Large intestine (tissue), 3 donors: ENCODE measurements at regions not wholly inside any gene's neighbourhood (a gene's known extent, or its start where the extent isn't known, plus 50 kb on each side); places are given as distances from the start of the nearest gene placed in this dataset.

Experiments used
- DNase-seq, 2 donors: peaks; one replicate each; pipeline versions ENCODE4 v3.0.0 to v3.0.0-alpha.2; 2013
- H3K27ac ChIP-seq: one replicate; pipeline ENCODE4 v1.5.1; 2013; ENCODE audit warnings: low read length
- H3K27me3 ChIP-seq: 2 replicates; pipeline ENCODE4 v1.6.1; 2013; ENCODE audit warnings: low read length; ENCODE audit not compliant: control insufficient read depth, insufficient read depth
- H3K36me3 ChIP-seq: 2 replicates; pipeline ENCODE4 v1.6.1; 2013; ENCODE audit warnings: low read length; ENCODE audit not compliant: control insufficient read depth, insufficient read depth
- H3K4me1 ChIP-seq: one replicate; pipeline ENCODE4 v1.6.1; 2013; ENCODE audit warnings: low read length; ENCODE audit not compliant: control insufficient read depth, insufficient read depth
- H3K4me3 ChIP-seq: one replicate; pipeline ENCODE4 v1.5.1; 2013; ENCODE audit warnings: low read length
- H3K9me3 ChIP-seq: one replicate; pipeline ENCODE4 v1.6.1; 2013; ENCODE audit warnings: mild to moderate bottlenecking, low read depth, low read length, moderate library complexity; ENCODE audit not compliant: control insufficient read depth
- WGBS: methylation state at CpG from one replicate; pipeline ENCODE4 v1.1.5; 2013; ENCODE audit warnings: low lambda C conversion rate; ENCODE audit not compliant: insufficient coverage; 5-methylcytosine and 5-hydroxymethylcytosine counted together

DNA sequence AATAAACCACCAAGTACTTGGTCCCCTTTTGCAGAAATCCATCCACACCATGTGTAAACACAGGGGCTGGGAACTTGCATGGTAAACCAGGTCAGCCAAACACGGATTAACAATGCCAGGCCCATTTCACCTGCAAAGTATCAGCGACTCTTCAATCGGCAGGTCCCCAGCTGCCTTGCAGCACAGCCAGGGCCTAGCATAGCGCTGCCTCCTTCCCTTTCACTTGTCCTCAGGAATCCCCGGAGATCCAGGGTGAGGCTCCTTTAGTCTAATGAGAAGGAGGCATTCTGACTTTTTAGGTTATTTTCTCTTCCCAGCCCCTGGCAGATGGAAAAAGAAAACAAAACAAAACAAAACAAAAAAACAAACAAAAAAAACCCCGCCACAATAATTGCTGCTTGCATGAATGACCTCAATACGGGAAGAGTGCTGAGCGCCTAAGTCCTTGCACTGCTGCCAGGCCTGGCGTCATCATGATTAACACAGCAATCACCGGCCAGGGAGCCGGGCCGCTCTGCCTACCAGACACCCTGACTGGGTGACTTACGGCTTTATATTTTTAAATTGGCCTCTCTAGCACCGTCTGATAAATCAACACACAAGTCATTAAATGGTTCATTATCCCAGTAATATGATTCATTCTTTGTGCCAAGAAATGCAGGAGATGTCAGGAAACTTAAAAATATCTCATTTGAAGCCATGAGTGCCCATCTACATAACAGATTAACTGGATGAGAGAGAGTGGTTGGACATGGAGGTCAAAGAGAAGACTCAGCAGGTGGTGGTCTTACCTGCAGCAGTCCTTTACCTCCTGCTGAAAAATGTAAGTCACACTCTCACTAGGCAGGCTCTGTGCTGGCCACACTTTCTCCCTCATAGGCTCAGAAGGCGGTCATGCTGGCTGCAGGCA is 692.7 kb downstream of the UQCRFS1 start:
- Histone ChIP-seq H3K4me1 (no peaks in the 10 kb centered on the region), H3K9me3 (no peaks in the 10 kb centered on the region), H3K4me3 (no peak overlapping the region), H3K27me3 (no peaks in the 10 kb centered on the region), H3K36me3 (no peaks in the 10 kb centered on the region), H3K27ac (no peak overlapping the region)
- no peak for DNase-seq
- no CpG with 5 or more reads among the region's 15 CpGs for WGBS

DNA sequence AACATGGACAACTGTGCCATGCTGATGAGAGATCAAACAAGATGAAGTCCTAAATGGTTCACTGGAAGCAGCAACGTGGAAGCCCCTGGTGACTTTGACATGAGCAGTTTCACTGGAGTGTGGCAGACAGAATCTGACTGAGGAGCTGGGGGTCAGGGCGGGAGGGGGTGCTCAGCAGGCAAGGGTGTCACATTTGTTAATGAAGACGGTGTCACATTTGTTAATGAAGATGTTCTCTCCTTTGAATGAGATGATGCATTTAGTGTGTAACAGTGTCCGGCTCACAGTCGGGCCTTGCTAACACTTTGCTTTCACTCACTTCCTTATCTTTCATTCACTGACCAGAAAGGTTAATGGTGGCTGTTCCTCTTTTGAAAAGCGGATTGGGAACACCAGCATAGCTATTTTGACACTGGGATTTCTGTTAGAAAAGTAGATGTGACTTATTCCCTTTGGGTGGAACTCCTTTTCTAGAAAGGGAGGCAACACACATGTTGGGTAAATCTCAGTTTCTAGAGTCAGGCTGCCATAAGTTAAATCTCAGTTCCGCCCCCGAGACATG is 693.7 kb downstream of the UQCRFS1 start:
- H3K27ac ChIP-seq: no peak overlapping the region
- H3K36me3 ChIP-seq: no peaks in the 10 kb centered on the region
- H3K9me3 ChIP-seq: no peaks in the 10 kb centered on the region
- H3K27me3 ChIP-seq: no peaks in the 10 kb centered on the region
- no CpG with 5 or more reads among the region's 8 CpGs for WGBS
- no peak overlapping the region for H3K4me3 ChIP-seq
- no peaks in the 10 kb centered on the region for H3K4me1 ChIP-seq
- DNase-seq: no peak

DNA sequence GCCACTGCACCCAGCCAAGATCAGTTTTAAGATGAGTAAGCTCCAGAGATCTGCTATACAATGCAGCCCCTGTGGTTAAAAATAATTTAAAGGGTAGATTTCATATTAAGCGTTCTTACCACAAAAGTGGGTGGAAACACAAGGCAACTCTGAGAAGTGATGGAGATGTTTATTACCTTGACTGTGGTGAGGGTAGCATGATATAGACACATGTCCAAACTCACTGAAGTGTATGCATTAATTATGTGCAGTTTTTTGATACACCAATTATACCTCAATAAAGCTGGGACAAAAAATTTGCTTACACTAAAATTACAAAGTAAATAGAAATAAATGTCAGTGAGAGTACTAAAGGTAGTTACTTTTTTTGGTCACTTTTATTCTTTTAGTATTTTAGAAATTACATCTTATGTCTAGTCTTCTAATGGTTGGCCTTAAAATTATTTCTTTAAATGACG is 696.5 kb downstream of the UQCRFS1 start:
- Histone ChIP-seq H3K27me3 (no peaks in the 10 kb centered on the region), H3K36me3 (no peaks in the 10 kb centered on the region), H3K4me3 (no peak overlapping the region), H3K9me3 (no peaks in the 10 kb centered on the region), H3K27ac (no peak overlapping the region), H3K4me1 (no peaks in the 10 kb centered on the region)
- WGBS: 100% methylated on average over 1 of the region's 2 CpGs
- DNase-seq: no peak

DNA sequence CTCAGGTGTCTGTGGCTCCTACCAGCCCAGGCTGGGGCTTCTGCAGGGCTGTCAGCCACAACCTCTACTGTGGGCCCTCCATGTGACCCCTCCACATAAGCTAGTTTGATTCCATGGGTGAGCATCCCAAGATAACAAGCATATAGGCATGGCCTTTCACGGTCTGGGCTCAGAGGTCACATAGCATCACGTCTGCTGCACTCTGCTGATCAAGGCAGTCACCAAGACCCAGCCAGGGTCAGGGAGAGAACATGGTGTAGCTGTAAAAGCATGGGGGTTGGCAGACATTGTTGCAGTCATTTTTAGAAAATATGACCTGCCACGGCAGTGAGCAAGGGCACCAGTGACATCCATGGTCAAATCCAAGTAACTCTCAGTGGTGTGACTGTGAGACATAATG is 698.8 kb downstream of the UQCRFS1 start:
- no peak overlapping the region for H3K27ac ChIP-seq
- no peak for DNase-seq
- no peaks in the 10 kb centered on the region for H3K27me3 ChIP-seq
- no peaks in the 10 kb centered on the region for H3K9me3 ChIP-seq
- no peaks in the 10 kb centered on the region for H3K36me3 ChIP-seq
- no peak overlapping the region for H3K4me3 ChIP-seq
- WGBS: no CpG with 5 or more reads among the region's 3 CpGs
- H3K4me1 ChIP-seq: no peaks in the 10 kb centered on the region

DNA sequence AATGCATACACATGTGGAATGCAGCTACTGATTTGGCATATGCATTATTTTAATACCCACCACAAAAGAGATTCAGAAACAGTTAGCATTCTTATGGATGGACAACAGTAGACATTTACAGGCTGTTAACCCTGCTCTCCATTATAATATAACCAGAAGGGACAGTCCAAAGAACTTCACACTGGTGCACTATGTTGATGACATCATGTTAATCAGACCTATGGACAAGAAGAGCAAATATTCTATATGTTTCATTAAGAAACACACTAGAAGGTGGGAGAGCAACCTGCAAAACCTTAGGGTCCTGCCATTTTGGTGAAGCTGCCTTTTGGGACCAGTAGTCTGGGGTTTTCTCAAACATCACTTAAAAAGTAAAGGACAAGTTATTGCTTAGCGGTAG is 701.3 kb downstream of the UQCRFS1 start:
- WGBS: 83% methylated on average over 1 of the region's 1 CpG

DNA sequence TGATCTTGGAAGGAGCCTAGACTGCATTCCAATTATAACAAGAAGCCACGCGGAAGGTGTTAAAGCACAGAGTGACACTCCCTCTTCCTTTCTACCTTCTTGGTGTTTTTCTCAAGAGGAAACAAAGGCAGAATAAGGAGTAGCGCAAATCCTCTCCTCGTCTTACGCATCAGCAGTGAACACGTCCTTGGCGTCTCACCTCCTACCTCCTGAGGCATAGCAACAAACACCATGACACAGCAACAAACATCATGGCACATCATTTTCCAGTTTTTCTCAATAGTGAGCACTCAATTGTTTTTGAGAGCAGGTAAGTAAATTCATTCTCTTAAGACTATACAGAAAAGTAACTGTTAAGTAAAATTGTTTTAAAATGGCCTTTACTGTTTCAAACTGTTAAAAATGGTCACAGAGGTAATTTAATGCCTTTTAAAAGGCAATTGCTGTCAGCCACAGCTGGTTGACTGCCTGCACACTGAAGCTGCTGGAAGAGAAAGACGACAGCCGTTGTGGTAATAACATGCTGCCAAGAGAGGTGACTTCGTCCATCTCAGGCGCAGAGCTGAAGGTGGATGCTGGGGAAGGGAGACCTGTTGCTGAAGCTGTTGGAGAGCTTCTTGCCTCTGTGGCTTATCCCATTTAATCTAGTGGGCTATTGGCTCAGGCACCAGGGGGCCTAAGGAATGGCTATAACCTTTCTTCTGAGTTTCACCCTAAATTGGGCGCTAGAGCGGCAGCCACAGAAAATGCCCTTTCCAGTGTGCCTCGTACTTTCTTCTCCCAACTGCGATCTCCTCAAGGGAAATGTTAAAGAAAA is 703.7 kb downstream of the UQCRFS1 start:
- no peak overlapping the region for H3K27ac ChIP-seq
- WGBS: 74% methylated on average over 3 of the region's 15 CpGs

More for the DNA sequence above, 701.3 kb downstream of the UQCRFS1 start:
- Histone ChIP-seq H3K9me3 (no peaks in the 10 kb centered on the region), H3K4me3 (no peak overlapping the region), H3K27me3 (no peaks in the 10 kb centered on the region), H3K36me3 (no peaks in the 10 kb centered on the region), H3K27ac (no peak overlapping the region), H3K4me1 (no peaks in the 10 kb centered on the region)
- no peak for DNase-seq

DNA sequence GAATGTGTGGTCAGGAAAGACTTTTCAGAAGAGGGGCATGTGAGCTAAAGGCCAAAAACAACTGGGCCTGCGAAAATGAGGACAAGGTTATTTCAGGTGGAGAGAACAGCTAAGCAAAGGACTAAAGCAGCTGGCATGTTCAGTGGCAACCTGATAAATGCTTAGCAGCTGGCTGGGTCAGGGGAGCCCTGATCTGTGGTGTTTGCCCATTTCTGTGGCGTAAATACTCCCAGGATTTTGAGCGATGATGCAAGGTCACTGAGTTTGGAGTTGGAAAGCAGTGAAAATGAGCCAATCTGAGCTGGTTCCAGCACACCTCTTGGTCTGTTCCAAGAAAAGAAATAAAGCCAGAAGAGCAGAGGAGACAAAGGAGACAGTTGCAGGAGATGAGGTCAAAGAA is 704.3 kb downstream of the UQCRFS1 start:
- 60% methylated on average over 1 of the region's 3 CpGs for WGBS
- H3K27me3 ChIP-seq: no peaks in the 10 kb centered on the region
- H3K27ac ChIP-seq: no peak overlapping the region
- H3K4me3 ChIP-seq: no peak overlapping the region
- no peaks in the 10 kb centered on the region for H3K36me3 ChIP-seq
- no peaks in the 10 kb centered on the region for H3K4me1 ChIP-seq
- no peak for DNase-seq
- no peaks in the 10 kb centered on the region for H3K9me3 ChIP-seq

More for the DNA sequence above, 703.7 kb downstream of the UQCRFS1 start:
- Histone ChIP-seq H3K9me3 (no peaks in the 10 kb centered on the region), H3K4me1 (no peaks in the 10 kb centered on the region), H3K36me3 (no peaks in the 10 kb centered on the region), H3K4me3 (no peak overlapping the region), H3K27me3 (no peaks in the 10 kb centered on the region)
- no peak for DNase-seq

DNA sequence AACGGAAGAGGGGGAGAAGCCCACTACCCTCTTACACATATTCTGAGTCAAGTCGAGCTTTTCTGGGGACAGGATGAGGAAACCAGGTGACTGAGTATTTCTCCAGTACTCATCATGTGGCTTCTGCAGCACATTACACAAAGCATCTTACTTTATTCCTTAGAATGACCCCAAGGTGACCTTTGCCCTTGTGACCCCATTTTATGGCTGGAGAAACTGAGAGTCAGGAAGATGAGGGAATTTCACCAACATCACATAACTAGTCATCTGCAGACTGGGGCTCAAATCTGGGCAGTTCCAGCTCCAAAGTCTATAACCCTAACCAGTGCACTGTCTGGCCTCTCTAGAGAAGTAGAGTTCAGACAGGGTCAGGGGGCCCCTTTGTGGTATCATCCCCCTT is 707.0 kb downstream of the UQCRFS1 start:
- no CpG with 5 or more reads among the region's 2 CpGs for WGBS

DNA sequence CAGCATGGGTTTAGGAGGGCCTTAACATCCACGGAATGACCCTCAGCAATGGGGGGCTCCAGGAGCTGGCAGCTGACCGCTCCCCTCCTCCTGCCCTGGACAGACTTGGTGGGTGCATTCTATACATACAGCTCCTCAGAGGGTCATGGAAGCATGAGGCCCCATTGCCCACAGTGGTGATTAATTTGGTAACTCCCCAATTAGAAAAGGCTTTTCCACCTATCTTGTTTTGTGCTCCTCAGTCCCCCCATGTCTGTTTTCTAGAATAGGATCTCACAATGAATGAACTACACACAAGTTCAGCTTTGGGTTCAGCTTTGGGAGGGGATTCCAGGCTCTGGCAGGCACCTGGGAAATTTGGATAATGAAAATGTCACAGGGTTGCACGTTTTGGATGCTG is 707.8 kb downstream of the UQCRFS1 start:
- Histone ChIP-seq H3K36me3 (no peaks in the 10 kb centered on the region), H3K9me3 (no peaks in the 10 kb centered on the region), H3K27ac (no peak overlapping the region), H3K4me1 (no peaks in the 10 kb centered on the region), H3K4me3 (no peak overlapping the region), H3K27me3 (no peaks in the 10 kb centered on the region)
- no CpG with 5 or more reads among the region's 3 CpGs for WGBS
- no peak for DNase-seq

More for the DNA sequence above, 707.0 kb downstream of the UQCRFS1 start:
- Histone ChIP-seq H3K27ac (no peak overlapping the region), H3K4me1 (no peaks in the 10 kb centered on the region), H3K27me3 (no peaks in the 10 kb centered on the region), H3K36me3 (no peaks in the 10 kb centered on the region), H3K4me3 (no peak overlapping the region), H3K9me3 (no peaks in the 10 kb centered on the region)
- no peak for DNase-seq

DNA sequence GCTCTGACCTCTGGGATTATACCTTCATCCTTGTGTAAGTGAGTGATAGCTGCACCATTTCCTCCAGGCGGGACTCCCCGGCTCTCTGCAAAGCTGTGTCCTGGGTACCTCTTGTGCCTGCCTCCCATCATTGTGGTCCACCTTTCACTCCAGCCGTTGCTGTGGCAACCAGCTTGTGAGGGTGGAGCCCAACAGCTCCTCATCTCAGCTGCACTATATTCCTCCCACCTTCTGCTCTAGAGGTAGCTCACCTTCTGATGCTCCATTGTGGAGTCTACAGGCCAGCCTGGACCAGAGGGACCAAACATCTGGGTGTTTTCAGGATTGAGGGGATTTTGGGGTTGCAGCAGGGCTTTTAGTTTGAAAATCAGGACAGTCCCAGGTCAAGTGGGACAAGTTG is 708.2 kb downstream of the UQCRFS1 start:
- H3K36me3 ChIP-seq: no peaks in the 10 kb centered on the region
- DNase-seq: no peak
- no peak overlapping the region for H3K27ac ChIP-seq
- WGBS: no CpG with 5 or more reads among the region's 3 CpGs
- no peaks in the 10 kb centered on the region for H3K9me3 ChIP-seq
- no peak overlapping the region for H3K4me3 ChIP-seq
- no peaks in the 10 kb centered on the region for H3K27me3 ChIP-seq
- no peaks in the 10 kb centered on the region for H3K4me1 ChIP-seq
